Activated CD8-positive, alpha-beta memory T cell treated with anti-CD3 and anti-CD28 coated beads, Interleukin-2, amount 50 U/mL, for 4 hours (primary cell): ENCODE measurements at regions not wholly inside any gene's neighbourhood (a gene's known extent, or its start where the extent isn't known, plus 50 kb on each side); places are given as distances from the start of the nearest gene placed in this dataset.
"Not testable (repeated sequence)": the region's sequence is repeated elsewhere in the genome, so short reads cannot be mapped to it uniquely, and the experiment has no call there.

Experiments
- DNase-seq: peaks from one replicate; pipeline ENCODE4 v3.0.0-alpha.2; 2020

- DNase-seq: no peak
Observed at GRCh38 chr10:35950701-35951100, 308.6 kb upstream of the FZD8 start.

GRCh38 chr10:35950226-35950625, 308.1 kb upstream of the FZD8 start:
- no peak for DNase-seq

- no peak for DNase-seq
Observed at GRCh38 chr10:35949811-35950211, 307.7 kb upstream of the FZD8 start.

GRCh38 chr10:35946556-35946955, 304.5 kb upstream of the FZD8 start:
- no peak for DNase-seq

- no peak for DNase-seq
Observed at GRCh38 chr10:35942057-35942456, 300.0 kb upstream of the FZD8 start.

DNA sequence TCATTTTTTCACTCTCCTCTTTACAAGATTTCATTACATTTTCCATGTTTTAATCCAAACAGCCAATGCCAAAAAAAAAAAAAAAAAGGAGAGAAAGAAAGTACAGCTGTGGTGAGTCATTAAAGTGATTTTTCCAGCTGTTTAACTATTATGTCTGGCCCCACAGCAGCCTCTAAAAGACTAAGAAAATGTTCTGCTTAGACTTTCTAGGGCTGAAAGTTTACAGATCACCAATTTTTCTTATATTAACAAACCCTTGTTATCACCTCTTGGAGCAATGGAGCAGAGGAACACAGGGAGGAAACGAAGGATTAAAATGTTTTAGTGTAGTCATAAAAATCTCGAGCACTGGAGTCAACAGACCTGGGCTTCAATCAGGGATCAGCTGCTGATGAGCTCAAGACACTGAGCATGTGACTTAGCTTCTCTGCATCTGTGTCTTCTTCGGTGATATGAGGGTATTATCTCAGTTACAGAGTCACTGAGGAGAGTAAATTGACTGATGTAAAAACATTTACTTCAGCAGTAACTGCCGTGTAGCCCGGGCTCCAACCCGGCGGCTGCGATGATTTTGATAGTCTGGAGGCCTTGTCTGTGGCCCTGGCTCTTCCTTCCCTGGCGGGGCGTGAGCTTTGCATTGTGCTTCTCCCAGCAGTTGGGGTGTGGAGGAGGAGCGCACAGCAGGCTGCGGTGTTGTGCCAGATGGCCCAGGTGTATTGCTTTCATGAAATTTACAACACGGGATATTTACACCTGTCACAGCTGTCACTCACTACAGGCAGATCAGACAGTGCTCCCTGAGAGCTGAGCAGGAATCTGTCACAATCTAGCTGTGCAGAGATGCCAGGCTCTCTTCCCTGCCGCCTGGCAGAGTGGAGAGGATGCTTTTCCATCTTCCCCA, 298.3 kb upstream of the FZD8 start:
- no peak for DNase-seq

GRCh38 chr10:35938160-35938559, 296.1 kb upstream of the FZD8 start:
- DNase-seq: no peak

DNA sequence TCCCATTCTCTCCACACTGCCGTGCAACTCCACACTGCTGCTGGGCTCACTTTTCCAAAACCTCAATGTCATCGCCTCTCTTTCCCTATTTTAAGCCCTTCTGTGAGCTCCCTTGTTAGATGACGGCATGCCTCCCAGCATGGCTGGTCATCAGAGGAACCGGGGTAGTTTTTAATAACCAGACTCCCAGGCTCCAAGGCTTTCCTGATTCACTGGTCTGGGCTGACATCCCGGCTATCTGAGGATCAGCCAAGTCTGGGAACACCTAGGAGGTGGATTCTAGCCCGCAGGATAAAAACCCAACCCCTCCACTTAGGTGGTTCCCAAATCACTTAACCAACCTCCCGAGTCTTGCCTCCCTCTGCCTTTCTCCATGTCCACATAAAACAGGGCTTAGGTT, 295.4 kb upstream of the FZD8 start:
- no peak for DNase-seq

DNA sequence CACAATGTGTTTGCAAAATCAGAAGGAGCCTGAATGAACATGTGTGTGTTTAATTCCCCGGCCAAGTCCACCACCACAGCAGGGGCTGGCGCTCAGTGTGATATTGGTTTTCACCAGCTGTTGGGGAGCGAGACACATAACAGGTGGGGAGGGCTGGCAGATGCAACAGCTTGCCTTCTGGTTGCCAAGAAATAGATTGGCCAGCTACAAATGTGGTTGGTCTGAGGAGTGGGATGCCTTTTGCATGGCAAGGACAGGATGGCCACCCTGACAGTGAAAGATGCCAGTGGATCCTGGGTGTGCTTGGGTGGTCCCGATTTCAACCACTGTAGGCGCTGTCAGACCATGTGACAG, 292.5 kb upstream of the FZD8 start:
- no peak for DNase-seq

- no peak for DNase-seq
Observed at GRCh38 chr10:35933940-35934641, 292.0 kb upstream of the FZD8 start.

GRCh38 chr10:35933491-35933890, 291.4 kb upstream of the FZD8 start:
- DNase-seq: no peak

DNA sequence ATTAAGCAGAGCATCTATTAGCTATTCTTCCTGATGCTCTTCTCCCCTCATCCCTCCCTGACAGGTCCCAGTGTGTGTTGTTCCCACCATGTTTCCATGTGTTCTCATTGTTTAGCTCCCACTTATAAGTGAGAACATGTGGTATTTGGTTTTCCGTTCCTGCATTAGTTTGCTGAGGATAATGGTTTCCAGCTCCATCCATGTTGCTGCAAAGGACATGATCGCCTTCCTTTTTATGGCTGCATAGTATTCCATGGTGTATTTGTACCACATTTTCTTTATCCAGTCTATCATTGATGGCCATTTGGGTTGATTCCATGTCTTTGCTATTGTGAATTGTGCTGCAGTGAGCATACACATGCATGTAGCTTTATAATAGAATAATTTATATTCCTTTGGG, 287.9 kb upstream of the FZD8 start:
- DNase-seq: not testable (repeated sequence)

DNA sequence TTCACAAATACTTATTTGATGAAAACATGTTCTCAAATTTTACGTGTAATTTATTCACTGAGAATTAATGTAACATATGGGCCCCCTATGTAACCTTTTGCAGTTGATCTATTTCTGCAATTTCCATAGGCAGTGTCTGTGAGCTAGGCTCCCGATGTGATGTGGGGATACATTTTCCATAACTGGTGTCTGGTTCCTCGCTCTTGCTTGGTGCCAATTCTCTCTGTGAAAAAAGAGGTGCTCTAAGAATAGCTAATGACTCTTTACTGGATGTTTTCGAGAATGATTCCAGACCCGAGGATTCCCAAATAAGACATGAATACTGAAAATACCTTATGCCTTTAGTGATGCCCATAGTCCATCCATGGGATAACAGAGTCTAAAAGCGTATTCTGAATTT, 286.7 kb upstream of the FZD8 start:
- no peak for DNase-seq

DNA sequence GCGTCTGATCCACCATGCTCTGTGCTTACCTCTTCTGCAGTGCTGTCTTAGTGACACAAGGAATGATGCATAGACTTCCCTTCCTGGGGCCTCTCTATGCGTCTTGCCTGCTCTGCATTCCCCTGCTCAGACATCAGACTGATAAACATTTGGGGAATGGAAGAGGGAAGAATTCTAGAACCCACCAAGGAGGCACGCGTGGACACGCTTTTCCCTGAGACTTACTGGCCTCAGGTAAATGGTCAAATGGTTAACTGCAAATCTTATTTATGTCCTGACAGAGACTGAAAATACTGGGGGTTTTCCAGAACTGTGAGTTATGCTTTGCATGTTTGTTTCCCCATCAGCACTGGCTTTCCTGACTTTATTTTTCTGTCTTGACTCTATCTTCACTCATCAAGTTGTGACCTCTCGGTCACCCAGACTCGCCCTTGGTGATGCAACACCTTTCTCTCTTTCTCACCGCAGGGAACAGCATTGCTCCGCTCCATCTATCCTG, 285.9 kb upstream of the FZD8 start:
- DNase-seq: no peak

- DNase-seq: no peak
Observed at GRCh38 chr10:35927341-35927740, 285.2 kb upstream of the FZD8 start.

- DNase-seq: no peak
Observed at GRCh38 chr10:35926846-35927245, 284.8 kb upstream of the FZD8 start.

GRCh38 chr10:35925493-35925892, 283.4 kb upstream of the FZD8 start:
- no peak for DNase-seq

GRCh38 chr10:35924759-35925158, 282.7 kb upstream of the FZD8 start:
- DNase-seq: no peak

DNA sequence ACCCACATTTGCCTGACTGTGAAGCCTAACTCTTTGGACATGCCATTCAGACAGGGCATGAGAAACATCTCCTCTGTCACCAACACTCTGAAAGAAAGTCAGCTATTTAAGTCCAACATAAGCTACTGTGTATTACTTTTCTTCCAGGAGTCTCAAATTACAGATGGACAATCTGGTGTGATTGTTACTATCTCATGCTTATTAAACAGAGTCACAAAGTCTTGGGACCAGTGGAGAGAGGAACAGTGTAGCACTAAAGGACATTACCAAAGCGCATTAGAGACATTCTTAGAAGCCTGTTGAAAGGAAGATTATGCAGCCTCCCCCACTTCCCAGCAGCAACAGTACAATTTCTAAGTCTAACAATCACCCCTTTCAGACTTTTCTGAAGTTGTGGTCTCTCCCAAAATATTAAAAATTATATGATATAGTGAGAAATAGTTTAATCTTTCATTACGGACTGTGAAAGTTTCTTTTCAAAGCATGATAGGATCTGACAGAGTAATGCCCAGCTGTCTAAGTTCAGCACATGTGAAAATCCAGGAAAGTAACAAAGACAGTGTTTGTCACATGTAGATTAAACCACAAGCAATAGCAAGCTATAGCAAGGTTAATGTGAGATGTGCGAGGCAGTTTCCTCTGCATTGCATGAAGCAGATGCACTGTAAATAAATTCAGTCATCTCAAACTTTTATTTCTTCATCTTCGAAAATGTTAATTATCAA, 280.9 kb upstream of the FZD8 start:
- no peak for DNase-seq

DNA sequence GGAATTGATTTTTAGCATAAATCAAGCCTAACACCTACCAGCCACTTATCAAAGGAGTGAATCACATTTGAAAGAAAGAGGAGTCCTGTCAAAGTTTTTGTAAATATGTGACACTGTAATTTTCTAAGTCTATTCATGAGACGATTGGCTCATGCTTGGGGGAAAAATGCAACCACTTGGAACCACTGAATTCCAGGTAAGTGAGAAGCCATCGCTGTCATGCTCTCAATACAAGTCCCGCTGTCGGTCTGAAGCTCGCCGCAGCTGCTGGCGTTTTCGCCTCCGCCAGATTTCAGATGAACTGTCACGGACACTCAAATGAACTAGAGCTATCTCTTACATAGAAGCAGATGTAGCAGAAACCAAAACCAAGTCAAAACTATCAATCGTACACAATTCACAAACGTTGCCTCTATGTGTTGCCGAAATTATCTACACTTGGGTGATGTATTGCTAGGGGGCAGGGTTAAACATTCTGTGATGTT, 279.8 kb upstream of the FZD8 start:
- DNase-seq: no peak

- no peak for DNase-seq
Observed at GRCh38 chr10:35916791-35917190, 274.7 kb upstream of the FZD8 start.

GRCh38 chr10:35913628-35914027, 271.5 kb upstream of the FZD8 start:
- no peak for DNase-seq
